Hepatocyte (in vitro differentiated cells): ENCODE measurements at regions not wholly inside any gene's neighbourhood (a gene's known extent, or its start where the extent isn't known, plus 50 kb on each side); places are given as distances from the start of the nearest gene placed in this dataset.

Experiments used
- DNase-seq: peaks from one replicate; pipeline ENCODE4 v3.0.0-alpha.2; 2016; ENCODE audit warnings: low spot score
- H2AFZ ChIP-seq: fragments of 200-600 bp; sonication (generic); 2 replicates; pipeline ENCODE4 v1.6.0; 2016; ENCODE audit warnings: antibody characterized with exemption, mild to moderate bottlenecking
- H3K27ac ChIP-seq: fragments of 200-600 bp; sonication (generic); 2 replicates; pipeline ENCODE4 v1.5.1; 2016; ENCODE audit warnings: mild to moderate bottlenecking
- H3K27me3 ChIP-seq: fragments of 200-600 bp; sonication (generic); 2 replicates; pipeline ENCODE4 v1.6.1; 2016
- H3K36me3 ChIP-seq: fragments of 200-600 bp; sonication (generic); replicated peaks from 2 replicates; pipeline ENCODE4 v1.5.1; 2016; ENCODE audit warnings: low read depth; ENCODE audit not compliant: insufficient read depth
- H3K4me1 ChIP-seq: fragments of 200-600 bp; sonication (generic); 2 replicates; pipeline ENCODE4 v1.5.1; 2016; ENCODE audit warnings: mild to moderate bottlenecking, moderate library complexity; ENCODE audit not compliant: insufficient read depth
- H3K4me2 ChIP-seq: fragments of 200-600 bp; sonication (generic); 2 replicates; pipeline ENCODE4 v1.6.0; 2016
- H3K4me3 ChIP-seq: fragments of 200-600 bp; sonication (generic); 2 replicates; pipeline ENCODE4 v1.5.1; 2016; ENCODE audit warnings: mild to moderate bottlenecking
- H3K79me2 ChIP-seq: fragments of 200-600 bp; sonication (generic); 2 replicates; pipeline ENCODE4 v1.6.0; 2017; ENCODE audit warnings: mild to moderate bottlenecking
- H3K9me2 ChIP-seq: fragments of 200-600 bp; sonication (generic); replicated peaks from 2 replicates; pipeline ENCODE4 v1.6.0; 2017; ENCODE audit warnings: mild to moderate bottlenecking; ENCODE audit not compliant: insufficient read depth
- H3K9me3 ChIP-seq: fragments of 200-600 bp; sonication (generic); 2 replicates; pipeline ENCODE4 v1.5.1; 2016; ENCODE audit warnings: low read depth, mild to moderate bottlenecking
- H4K20me1 ChIP-seq: fragments of 200-600 bp; sonication (generic); 2 replicates; pipeline ENCODE4 v1.6.0; 2016; ENCODE audit warnings: mild to moderate bottlenecking; ENCODE audit not compliant: insufficient read depth, poor library complexity, severe bottlenecking
- EZH2 ChIP-seq: fragments of 200-600 bp; sonication (generic); IDR thresholded peaks from 2 replicates; pipeline ENCODE4 v1.6.1; 2016; ENCODE audit warnings: antibody characterized with exemption, mild to moderate bottlenecking, borderline replicate concordance
- EZH2phosphoT487 ChIP-seq: fragments of 200-600 bp; sonication (generic); IDR thresholded peaks from one replicate; pipeline ENCODE4 v1.6.1; 2018; ENCODE audit warnings: antibody characterized with exemption, mild to moderate bottlenecking, low read depth, moderate library complexity; ENCODE audit not compliant: unreplicated experiment, severe bottlenecking
- WGBS: methylation state at CpG from one replicate; pipeline ENCODE4 v1.1.6; 2016; ENCODE audit warnings: low lambda C conversion rate; ENCODE audit errors: missing lambda C conversion rate; 5-methylcytosine and 5-hydroxymethylcytosine counted together
- TF ChIP-seq, protein P1 (sequence below): fragments of 200-600 bp; sonication (generic); IDR thresholded peaks from 2 replicates; pipeline ENCODE4 v1.5.1; 2016; ENCODE audit warnings: antibody characterized with exemption, mild to moderate bottlenecking; ENCODE audit not compliant: poor library complexity

GRCh38 chr3:66738625-66739365, 238.0 kb upstream of the LRIG1 start:
- Histone ChIP-seq H3K9me2 (no peaks in the 10 kb centered on the region), H3K27ac (peak overlapping the region; percentile 12), H4K20me1 (no peaks in the 10 kb centered on the region), H3K79me2 (no peaks in the 10 kb centered on the region), H3K4me2 (no peak overlapping the region), H3K4me3 (no peak overlapping the region), H2AFZ (no peak overlapping the region), H3K4me1 (peaks cover 7% of the 10 kb centered on the region), H3K9me3 (no peaks in the 10 kb centered on the region), H3K27me3 (no peaks in the 10 kb centered on the region), H3K36me3 (no peaks in the 10 kb centered on the region)
- TF ChIP-seq EZH2phosphoT487 (no peak), EZH2 (no peak)
- TF ChIP-seq, protein P1, sequence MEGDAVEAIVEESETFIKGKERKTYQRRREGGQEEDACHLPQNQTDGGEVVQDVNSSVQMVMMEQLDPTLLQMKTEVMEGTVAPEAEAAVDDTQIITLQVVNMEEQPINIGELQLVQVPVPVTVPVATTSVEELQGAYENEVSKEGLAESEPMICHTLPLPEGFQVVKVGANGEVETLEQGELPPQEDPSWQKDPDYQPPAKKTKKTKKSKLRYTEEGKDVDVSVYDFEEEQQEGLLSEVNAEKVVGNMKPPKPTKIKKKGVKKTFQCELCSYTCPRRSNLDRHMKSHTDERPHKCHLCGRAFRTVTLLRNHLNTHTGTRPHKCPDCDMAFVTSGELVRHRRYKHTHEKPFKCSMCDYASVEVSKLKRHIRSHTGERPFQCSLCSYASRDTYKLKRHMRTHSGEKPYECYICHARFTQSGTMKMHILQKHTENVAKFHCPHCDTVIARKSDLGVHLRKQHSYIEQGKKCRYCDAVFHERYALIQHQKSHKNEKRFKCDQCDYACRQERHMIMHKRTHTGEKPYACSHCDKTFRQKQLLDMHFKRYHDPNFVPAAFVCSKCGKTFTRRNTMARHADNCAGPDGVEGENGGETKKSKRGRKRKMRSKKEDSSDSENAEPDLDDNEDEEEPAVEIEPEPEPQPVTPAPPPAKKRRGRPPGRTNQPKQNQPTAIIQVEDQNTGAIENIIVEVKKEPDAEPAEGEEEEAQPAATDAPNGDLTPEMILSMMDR: no peak
- no peak for DNase-seq
- 53% methylated on average over 7 of the region's 7 CpGs for WGBS

DNA sequence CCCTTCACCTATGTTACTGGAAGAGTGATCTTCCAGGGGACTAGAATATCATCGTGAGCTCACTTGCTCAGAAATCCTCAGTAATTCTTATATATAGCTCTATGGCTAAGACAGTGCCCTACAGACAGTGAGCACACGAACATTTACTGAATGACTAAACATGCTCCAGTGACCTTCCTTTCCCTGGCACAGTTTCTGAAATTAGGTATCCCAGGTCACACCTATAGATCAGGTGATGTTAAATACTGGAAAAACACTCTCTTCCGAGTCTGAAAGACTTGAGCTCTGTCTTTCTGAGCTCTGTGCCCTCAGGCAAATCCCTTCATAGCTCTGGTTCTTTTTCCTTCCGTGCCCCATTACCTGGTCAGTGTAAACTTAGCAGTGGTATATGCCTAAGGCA, 239.4 kb upstream of the LRIG1 start:
- WGBS: 82% methylated on average over 4 of the region's 4 CpGs
- Histone ChIP-seq H3K4me2 (no peak overlapping the region), H4K20me1 (no peaks in the 10 kb centered on the region), H3K4me3 (no peak overlapping the region), H3K27me3 (no peaks in the 10 kb centered on the region), H2AFZ (no peak overlapping the region), H3K27ac (no peak overlapping the region), H3K79me2 (no peaks in the 10 kb centered on the region), H3K36me3 (no peaks in the 10 kb centered on the region), H3K9me2 (no peaks in the 10 kb centered on the region), H3K9me3 (no peaks in the 10 kb centered on the region), H3K4me1 (peaks cover 7% of the 10 kb centered on the region)
- TF ChIP-seq EZH2phosphoT487 (no peak), EZH2 (no peak)
- TF ChIP-seq, protein P1: no peak
- no peak for DNase-seq

- Histone ChIP-seq H3K27me3 (no peaks in the 10 kb centered on the region), H3K27ac (no peak overlapping the region), H3K4me3 (no peak overlapping the region), H3K9me3 (no peaks in the 10 kb centered on the region), H3K36me3 (no peaks in the 10 kb centered on the region), H2AFZ (no peak overlapping the region), H3K4me1 (peaks cover 12% of the 10 kb centered on the region), H4K20me1 (no peaks in the 10 kb centered on the region), H3K4me2 (no peak overlapping the region), H3K9me2 (no peaks in the 10 kb centered on the region), H3K79me2 (no peaks in the 10 kb centered on the region)
- no peak for TF ChIP-seq EZH2phosphoT487
- no peak for TF ChIP-seq EZH2
- TF ChIP-seq, protein P1: no peak
- WGBS: 76% methylated on average over 1 of the region's 1 CpG
- no peak for DNase-seq
Measured at GRCh38 chr3:66744521-66744920, 243.7 kb upstream of the LRIG1 start.
